ENCODE measurements at regions not wholly inside any gene's neighbourhood (a gene's known extent, or its start where the extent isn't known, plus 50 kb on each side); places are given as distances from the start of the nearest gene placed in this dataset.

DNA sequence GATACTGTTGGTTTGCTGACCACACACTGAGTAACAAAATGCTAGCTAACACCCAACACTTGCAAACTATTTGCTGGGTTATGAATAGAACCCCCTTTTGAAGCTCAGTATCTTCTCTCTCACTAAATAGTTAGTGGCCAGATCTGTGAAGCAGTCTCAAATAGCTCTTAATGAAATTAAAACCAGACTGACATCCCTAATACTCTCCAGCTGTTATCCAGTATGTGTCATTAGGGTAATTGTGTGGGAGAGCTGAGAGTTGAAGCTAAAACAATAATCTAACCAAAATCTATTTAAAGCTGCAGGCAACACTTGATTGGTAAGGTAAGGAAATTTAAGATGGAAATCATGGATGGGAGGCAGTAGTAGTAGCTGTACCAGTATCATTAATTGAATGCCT is 110.4 kb upstream of the RORA start:
- TF ChIP-seq, protein P1, sequence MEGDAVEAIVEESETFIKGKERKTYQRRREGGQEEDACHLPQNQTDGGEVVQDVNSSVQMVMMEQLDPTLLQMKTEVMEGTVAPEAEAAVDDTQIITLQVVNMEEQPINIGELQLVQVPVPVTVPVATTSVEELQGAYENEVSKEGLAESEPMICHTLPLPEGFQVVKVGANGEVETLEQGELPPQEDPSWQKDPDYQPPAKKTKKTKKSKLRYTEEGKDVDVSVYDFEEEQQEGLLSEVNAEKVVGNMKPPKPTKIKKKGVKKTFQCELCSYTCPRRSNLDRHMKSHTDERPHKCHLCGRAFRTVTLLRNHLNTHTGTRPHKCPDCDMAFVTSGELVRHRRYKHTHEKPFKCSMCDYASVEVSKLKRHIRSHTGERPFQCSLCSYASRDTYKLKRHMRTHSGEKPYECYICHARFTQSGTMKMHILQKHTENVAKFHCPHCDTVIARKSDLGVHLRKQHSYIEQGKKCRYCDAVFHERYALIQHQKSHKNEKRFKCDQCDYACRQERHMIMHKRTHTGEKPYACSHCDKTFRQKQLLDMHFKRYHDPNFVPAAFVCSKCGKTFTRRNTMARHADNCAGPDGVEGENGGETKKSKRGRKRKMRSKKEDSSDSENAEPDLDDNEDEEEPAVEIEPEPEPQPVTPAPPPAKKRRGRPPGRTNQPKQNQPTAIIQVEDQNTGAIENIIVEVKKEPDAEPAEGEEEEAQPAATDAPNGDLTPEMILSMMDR (IDR thresholded peaks at IDR 0.05; ENCODE audit: borderline replicate concordance, extremely low read depth, low read length, poor library complexity, severe bottlenecking), result no peak
- no peak for TF ChIP-seq EZH2 (IDR thresholded peaks at IDR 0.05; ENCODE audit: borderline replicate concordance, low read depth, low read length, severe bottlenecking)
